NCI-H1092 treated with DMSO at 0.1 percent for 48 hours (cell line): ENCODE measurements at regions not wholly inside any gene's neighbourhood (a gene's known extent, or its start where the extent isn't known, plus 50 kb on each side); places are given as distances from the start of the nearest gene placed in this dataset.

ENCODE experiments used
- DNase-seq: peaks from one replicate; lab custom pipeline; 2025; lab: John Stamatoyannopoulos, UW

DNA sequence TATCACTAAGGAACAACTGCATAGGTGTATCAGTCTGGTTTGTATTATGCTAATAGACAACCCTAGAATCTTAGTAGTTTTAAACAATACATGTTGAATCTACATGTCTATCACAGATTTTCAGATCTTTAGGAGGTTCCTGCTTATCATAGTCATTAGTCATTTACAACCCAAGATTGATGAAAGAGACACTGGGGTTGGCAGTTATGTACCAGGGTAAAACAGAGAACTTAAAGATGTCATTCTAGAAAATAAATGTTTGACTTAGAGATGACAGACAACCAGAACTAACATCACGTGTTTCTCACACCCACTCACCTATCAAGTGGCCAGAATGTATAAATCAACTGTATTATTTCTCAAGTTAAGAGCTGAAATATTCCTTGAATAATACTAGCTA is 181.9 kb downstream of the PABPC4L start:
- no peak for DNase-seq

GRCh38 chr4:134018846-134019245 is 182.7 kb downstream of the PABPC4L start:
- DNase-seq = no peak

DNA sequence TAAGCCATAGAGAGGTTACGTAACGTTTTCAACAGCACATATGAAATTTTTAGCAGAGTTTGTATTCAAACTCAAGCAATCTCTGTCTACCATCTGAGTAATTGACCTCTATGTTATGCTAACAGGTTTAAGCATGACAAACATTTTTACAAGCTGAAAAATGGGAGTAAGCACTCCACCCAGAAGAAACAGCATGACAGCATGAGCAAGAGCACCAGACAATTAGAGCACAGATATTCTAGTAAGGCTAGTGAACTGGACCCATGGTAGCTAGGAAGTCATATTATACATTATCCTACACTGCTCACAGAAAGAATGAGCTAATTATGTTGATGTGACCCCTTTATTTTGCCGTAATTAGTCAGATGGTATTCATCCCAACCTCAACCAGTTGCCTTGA is 200.5 kb downstream of the PABPC4L start:
- DNase-seq = no peak

GRCh38 chr4:133997436-133997835 is 204.2 kb downstream of the PABPC4L start:
- DNase-seq = no peak

- DNase-seq = no peak
Measured at GRCh38 chr4:133996431-133997121, 205.0 kb downstream of the PABPC4L start.

DNA sequence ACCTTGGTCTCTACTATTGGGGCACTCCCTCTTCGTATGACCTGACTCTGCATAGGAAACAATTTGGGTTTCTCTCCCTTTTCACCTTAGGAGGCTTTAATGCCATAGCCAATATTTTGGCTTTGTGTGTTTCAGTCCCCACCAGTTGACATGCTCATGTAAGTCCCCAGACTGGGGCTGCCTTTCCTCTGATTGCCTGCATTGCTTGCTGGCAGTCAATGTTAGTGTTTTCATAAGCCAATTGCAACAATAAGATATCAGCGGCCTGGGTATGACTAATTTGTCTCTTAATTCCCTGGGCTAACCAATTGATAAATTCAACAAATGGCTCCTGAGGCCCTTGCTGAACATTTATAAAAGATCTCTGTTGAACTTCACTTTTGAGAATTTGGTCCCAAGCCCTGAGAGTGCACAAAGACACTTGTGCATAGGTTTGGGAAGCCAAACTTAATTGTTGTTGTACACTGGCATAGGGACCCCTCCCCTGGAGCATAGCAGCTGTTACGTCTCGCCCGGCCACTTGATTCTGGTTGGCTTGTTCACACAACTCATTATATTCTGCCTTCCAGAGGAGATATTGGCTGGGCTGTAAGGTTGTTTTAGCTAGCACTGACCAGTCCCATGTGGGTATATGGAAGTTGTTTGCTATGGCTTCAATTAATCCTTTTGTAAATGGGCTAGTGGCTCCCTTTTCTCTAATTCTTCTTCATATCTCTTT is 206.2 kb downstream of the PABPC4L start:
- no peak for DNase-seq

DNA sequence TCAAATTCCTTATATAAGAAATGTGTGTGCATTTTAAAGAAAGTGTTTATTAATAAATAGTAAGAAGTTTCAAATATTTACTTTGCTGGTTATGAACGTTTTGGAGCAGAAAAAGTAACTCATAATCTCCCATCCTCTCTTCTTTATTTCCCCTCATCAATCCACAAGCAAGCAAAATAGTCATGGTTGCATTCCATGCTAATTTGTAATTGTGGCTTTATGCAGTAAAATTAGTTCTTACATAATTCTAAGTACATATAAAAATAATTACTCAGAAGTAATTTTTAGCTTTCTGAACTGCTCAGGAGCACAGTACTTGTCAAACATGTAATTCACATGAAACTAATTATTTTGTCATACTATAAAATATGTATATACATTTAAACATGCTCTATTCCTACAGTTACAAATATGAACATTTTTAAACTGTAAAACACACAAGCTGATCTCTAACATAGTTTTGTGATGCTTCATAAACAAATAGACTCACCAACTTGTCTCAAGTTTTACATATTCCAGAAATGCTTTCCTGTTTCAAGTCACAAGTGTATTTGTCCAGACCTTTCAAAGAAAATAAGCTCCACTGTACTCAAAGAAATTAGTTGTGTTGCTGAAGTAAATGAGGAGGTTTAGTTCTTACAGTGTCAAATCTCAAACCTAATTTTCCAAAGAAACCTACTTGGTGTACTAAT is 218.9 kb downstream of the PABPC4L start:
- DNase-seq = no peak

GRCh38 chr4:133981327-133981726 is 220.3 kb downstream of the PABPC4L start:
- no peak for DNase-seq

DNA sequence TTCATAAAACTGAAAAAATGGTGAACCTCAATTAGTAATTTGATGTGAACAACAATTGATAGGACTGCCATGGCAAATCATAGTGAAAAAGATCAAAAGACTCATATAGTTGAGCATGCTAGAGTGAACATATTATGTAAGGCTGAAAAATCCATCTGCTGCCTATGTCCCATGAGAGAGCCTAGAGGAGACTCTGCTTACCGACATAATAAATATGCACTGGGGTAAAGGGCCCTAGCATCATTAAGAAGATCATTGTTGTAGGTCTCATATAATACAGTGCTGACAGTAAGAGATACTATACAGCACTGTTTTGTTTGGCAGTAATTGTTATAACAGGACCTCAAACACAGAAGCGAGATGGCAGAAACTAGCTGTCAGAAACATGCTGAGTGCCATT is 229.0 kb downstream of the PABPC4L start:
- no peak for DNase-seq

GRCh38 chr4:133969202-133969848 is 232.3 kb downstream of the PABPC4L start:
- DNase-seq = no peak

- no peak for DNase-seq
Measured at GRCh38 chr4:133968174-133968573, 233.4 kb downstream of the PABPC4L start.

- DNase-seq = no peak
Measured at GRCh38 chr4:133960975-133961374, 240.6 kb downstream of the PABPC4L start.

- no peak for DNase-seq
Measured at GRCh38 chr4:133943081-133943480, 258.5 kb downstream of the PABPC4L start.

GRCh38 chr4:133938061-133938460 is 263.5 kb downstream of the PABPC4L start:
- no peak for DNase-seq

DNA sequence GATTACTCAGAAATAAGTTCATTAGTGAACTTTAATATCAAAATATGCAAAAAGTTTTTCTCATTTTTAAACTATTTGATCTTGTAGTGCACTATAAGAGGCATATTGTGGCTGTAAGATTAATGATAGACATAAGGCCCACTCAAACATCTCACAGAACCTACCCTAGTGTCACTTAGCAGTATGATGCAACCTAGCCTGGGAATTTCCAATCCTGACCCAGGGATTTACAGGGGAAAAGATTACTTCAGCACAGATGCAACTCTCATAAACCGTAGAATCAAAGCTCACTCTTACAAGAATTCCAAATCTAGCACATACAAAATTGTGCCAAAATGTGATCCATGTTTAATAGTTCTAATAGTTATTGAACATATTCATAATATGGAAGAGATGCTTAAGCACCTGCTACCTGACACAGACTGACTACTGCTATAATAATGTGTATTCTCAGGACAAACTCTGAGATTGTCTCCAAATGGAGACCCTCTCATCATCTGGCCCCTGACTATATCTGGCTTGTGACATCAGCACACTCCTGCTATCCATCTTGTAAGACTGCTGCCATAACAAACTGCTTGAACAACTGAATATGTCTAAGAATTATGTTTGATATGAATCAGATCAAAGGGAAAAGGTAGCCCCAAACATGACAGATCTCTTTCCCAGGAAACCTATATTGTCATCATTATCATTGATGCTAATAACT is 271.9 kb downstream of the PABPC4L start:
- no peak for DNase-seq

GRCh38 chr4:133921280-133922195 is 280.1 kb downstream of the PABPC4L start:
- DNase-seq = no peak

GRCh38 chr4:133920236-133920635 is 281.4 kb downstream of the PABPC4L start:
- DNase-seq = no peak

GRCh38 chr4:133910165-133910564 is 291.4 kb downstream of the PABPC4L start:
- DNase-seq = no peak

GRCh38 chr4:133903029-133903428 is 298.6 kb downstream of the PABPC4L start:
- DNase-seq = no peak

DNA sequence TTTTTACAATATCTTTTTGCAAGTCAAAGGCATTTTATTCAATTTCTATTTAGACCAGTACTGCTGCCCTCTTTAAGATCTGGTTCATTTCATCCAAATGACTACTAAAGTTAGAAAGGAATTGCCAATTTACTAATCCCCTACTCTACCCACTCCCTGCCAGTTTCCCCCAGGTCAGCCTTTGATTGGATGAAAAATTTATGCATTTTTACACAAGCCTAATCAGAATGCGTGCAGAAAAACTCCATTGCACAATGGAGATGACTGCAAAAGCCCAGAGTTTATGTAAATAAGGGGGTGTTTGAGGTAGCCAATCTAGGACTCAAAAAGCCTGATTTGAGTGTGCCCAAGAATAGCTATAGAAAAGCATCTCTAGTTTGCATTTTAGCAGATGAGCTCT is 310.6 kb downstream of the PABPC4L start:
- DNase-seq = no peak

DNA sequence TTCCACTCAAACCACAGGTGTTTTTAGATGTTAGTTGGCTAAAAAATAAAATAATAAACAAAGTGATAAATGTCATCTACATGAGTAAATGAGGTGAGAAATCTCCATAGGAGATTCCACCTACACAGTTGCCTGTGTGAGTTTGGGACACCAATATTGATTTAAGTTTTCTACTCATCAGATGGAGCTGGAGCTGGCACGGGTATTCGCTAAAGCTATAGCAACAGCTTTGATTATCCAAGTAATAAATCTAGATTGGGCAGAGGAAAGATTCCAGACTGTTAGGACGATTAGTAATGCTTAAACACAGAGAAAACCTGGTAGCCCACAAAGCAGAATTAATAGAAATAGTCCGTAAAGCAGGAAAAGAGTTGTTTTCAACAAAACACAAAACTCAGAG is 313.9 kb downstream of the PABPC4L start:
- no peak for DNase-seq
